Fibroblast of villous mesenchyme (primary cell): ENCODE measurements at regions not wholly inside any gene's neighbourhood (a gene's known extent, or its start where the extent isn't known, plus 50 kb on each side); places are given as distances from the start of the nearest gene placed in this dataset.

Experiments
- DNase-seq: peaks from one replicate; pipeline ENCODE4 v3.0.0-alpha.2; 2010; ENCODE audit warnings: low read depth
- H3K4me3 ChIP-seq: 2 replicates; pipeline ENCODE4 v1.5.1; 2011; ENCODE audit warnings: low read depth, mild to moderate bottlenecking, low read length
- TF ChIP-seq, protein P1 (sequence below): IDR thresholded peaks from 2 replicates; pipeline ENCODE4 v1.5.1; 2012; ENCODE audit warnings: low read depth, mild to moderate bottlenecking, low read length; ENCODE audit not compliant: insufficient read depth

DNA sequence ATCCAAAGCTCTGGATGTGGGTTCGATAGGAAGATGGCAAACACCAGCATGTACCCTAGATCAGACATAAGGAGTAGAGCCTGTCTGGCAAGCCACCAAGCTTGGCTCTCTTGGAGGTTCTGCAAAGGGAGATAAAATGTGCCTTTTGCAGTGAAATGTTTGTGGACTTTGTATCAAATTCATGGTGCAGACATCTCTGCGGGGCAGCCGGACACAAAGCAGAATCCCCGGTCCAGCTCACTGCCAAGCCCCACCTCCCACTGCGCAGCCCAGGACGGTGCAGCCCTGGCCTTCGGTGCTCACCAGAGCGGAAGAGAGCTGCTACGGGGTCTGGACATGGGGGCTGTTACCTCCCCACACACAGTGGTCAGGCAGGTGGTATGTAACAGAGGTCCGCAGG, 333.6 kb upstream of the JARID2 start:
- TF ChIP-seq, protein P1, sequence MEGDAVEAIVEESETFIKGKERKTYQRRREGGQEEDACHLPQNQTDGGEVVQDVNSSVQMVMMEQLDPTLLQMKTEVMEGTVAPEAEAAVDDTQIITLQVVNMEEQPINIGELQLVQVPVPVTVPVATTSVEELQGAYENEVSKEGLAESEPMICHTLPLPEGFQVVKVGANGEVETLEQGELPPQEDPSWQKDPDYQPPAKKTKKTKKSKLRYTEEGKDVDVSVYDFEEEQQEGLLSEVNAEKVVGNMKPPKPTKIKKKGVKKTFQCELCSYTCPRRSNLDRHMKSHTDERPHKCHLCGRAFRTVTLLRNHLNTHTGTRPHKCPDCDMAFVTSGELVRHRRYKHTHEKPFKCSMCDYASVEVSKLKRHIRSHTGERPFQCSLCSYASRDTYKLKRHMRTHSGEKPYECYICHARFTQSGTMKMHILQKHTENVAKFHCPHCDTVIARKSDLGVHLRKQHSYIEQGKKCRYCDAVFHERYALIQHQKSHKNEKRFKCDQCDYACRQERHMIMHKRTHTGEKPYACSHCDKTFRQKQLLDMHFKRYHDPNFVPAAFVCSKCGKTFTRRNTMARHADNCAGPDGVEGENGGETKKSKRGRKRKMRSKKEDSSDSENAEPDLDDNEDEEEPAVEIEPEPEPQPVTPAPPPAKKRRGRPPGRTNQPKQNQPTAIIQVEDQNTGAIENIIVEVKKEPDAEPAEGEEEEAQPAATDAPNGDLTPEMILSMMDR = no peak
- H3K4me3 ChIP-seq = no peak overlapping the region
- DNase-seq = no peak

- H3K4me3 ChIP-seq = no peak overlapping the region
- TF ChIP-seq, protein P1 = no peak
- no peak for DNase-seq
Observed at GRCh38 chr6:14912706-14913105, 333.2 kb upstream of the JARID2 start.

DNA sequence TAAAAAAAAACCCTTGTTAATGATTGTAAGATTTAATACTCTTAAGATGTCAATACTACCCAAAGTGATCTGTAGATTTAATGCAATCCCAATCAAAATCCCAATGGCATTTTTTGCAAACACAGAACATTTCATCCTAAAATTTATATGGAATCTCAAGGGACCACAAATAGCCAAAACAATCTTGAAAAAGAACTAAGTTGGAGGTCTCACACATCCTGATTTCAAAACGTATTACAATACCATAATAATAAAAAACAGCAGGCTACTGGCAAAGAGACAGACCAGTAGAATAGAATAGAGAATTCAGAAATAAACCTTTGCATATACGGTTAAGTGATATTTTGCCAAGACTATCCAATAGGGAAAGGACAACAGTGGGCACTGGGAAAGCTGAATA, 331.9 kb upstream of the JARID2 start:
- TF ChIP-seq, protein P1 = no peak
- no peak overlapping the region for H3K4me3 ChIP-seq
- peak; percentile 20 for DNase-seq

DNA sequence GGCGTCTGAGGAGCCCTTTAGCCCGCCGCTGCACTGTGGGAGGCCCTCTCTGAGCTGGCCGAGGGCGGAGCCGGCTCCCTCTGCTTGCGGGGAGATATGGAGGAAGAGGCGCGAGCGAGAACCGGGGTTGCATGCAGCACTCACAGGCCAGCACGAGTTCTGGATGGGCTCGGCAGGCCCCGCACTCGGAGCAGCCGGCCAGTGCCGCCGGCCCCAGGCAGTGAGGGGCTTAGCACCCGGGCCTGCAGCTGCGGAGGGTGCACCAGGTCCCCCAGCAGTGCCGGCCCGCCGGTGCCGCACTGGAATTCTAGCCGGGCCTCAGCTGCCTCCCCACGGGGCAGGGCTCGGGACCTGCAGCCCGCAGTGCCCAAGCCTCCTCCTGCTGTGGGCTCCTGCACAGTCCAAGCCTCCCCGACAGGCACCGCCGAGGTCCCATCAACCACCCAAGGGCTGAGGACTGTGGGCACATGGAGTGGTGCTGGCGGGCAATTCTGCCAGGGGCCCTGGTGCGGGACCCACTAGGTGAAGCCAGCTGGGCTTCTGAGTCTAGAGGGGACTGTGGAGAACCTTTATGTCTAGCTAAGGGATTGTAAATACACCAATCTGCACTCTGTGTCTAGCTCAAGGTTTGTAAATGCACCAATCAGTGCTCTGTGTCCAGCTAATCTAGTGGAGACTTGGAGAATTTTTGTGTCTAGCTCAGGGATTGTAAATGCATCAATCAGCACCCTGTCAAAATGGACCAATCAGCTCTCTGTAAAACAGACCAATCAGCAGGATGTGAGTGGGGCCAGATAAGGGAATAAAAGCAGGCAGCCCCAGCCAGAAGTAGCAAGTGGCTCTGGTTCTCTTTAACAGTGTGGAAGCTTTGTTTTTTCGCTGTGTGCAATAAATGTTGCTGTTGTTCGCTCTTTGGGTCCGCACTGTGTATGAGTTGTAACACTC, 329.7 kb upstream of the JARID2 start:
- TF ChIP-seq, protein P1 = no peak
- DNase-seq = no peak
- H3K4me3 ChIP-seq = no peak overlapping the region

DNA sequence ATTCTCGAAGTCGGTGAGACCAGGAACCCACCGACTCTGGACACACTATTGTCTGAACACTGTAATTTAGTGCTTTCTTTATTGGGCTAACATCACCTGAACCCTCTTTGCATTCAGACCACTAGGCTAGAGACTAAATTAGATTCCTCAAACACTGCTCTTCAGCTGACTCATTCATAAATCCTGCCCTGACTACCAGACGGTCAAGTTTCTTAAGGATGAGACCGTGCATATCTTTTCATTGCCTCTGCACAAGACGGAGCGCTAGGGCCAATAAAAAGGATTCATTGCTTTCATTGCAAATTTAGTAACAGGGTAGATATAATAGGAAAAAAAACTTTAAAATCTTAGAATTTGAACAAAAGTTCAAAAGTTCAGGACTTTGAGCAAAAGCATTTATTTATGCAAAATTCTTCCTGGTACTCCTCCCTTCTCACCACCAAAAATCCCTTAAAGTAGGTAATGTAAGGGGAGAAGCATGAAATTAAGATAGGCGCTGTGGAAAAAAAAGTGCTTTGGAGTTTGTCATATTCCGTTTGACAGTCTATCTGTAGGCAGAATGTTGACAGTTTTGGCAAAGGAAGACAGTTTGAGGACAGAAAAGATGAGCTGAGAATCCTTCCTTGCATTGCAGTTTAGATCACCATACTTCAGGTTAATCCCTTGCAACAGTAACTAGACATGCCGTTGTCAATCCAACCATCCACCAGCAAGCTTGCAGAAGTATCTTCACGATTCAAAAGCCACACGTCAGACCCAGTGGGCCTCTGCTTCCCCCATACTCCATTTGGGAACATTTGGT, 328.6 kb upstream of the JARID2 start:
- TF ChIP-seq, protein P1 = no peak
- peak; percentile 81 for DNase-seq
- no peak overlapping the region for H3K4me3 ChIP-seq

DNA sequence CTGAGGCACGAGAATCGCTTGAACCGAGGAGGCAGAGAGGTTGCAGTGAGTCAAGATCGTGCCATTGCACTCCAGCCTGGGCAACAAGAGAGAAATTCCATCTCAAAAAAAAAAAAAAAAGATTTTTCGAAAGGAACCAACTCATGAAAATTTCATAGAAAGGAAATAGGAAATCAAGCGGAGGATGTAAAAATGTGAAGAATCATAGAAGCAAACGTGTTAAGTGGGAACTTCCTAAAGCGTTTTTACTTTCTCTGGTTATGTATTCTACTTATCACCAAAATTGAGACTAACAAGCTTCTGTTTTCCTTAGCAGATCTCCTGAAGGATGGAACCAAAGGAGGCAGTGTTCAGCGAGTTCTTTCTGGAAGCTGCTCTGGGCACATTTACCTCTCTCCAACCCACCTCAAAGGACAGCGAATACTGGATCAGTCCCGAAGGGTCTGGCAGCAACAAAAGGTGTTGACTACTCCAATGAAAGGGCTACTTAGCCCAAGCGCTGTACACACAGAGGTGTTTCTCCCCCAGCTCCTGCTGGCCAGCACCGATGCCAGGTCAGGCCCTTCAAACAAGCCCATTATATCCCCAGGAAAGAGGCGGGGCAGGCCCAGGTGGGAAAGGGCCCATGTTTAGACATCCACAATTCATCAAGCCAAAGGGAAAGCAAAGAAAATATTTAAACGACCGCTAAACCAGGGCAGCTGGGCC, 327.5 kb upstream of the JARID2 start:
- DNase-seq = no peak
- TF ChIP-seq, protein P1 = no peak
- no peak overlapping the region for H3K4me3 ChIP-seq
